GM19395 (cell line): ENCODE measurements at regions not wholly inside any gene's neighbourhood (a gene's known extent, or its start where the extent isn't known, plus 50 kb on each side); places are given as distances from the start of the nearest gene placed in this dataset.
"Not testable (repeated sequence)": the region's sequence is repeated elsewhere in the genome, so short reads cannot be mapped to it uniquely, and the experiment has no call there.

Source experiments
- ATAC-seq: cut with Tn5 transposase; IDR thresholded peaks from one replicate; pipeline ENCODE4 v1.9.1; 2021; ENCODE audit warnings: mild to moderate bottlenecking, moderate library complexity; ENCODE audit not compliant: unreplicated experiment

DNA sequence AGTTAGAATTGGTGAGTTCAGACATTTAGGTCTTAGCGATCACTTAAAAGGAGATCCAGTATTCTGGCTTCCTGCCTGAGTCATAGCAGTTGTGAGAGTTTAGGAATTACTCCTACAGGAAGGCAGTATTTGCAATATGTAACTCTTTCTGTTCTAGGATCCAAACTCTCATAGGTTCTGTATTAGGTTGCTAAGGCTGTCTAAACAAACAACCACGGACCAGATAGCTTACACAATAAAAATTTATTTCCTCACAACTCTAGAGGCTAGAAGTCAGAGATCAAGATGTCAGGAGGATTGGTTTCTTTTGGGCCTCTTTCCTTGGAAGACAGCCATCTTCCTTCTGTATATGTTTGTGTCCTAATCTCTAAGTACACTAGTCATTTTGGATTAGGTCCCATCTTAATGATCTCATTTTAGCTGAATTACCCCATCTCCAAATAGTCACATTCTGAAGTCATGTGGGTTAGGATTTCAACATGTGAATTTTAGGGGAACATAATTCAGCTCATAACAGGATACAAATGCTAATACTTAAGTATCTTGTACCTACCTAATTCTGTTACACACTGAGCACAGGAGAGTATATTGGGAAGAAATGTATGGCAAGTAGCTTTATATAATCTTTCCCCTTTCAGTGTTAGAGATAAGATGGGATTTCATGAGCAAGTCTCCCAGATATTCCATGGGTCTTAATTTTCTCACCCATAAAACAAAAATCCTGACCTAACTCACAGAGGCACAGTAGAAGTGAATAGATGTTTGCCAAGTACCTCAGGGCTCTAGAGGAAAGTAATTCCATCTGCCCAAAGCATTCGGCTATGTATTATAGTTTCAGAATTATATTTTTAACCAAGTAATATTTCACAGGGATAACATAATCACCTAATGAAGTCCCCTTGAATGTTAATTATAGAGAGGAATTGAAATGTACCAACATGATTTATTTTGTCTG, 144.4 kb downstream of the PTBP2 start:
- ATAC-seq: no peak

DNA sequence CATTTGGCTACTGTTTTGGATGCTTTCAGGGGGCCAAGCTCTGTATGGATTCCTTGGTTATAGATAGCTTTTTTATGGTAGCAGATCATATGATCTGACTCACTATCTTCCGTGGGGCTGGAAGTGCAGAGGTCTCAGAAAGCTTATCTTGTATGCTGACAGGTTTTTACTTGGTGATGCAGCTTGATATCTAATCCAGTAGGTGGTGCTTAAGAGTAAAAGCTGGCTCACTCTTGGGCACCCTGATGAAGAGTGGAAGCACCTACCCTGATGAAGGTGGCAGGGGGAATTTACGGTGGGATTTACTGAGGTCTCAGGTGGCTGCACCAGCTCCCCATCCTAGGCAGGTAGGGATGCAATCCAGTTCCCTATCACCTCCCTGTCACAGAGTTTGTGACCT, 151.2 kb downstream of the PTBP2 start:
- ATAC-seq: no peak

DNA sequence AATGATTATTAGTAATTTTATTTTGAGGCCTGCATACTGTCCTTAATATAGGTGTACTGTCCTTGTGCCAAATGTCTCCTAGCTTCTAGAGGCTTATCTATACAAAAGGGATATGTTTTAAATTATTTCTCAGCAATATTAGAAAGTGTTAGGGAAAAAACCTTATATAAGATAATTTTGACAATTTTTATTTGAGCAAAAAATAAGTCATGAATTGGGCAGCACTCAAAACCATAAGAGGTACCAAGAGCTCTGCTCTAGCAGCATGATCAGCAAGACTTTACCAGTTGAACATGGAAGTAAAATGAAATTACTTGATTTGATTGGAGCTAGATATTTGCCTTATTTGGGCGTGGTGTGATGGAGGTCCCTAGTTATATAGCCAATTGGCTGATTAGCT, 157.1 kb downstream of the PTBP2 start:
- no peak for ATAC-seq

DNA sequence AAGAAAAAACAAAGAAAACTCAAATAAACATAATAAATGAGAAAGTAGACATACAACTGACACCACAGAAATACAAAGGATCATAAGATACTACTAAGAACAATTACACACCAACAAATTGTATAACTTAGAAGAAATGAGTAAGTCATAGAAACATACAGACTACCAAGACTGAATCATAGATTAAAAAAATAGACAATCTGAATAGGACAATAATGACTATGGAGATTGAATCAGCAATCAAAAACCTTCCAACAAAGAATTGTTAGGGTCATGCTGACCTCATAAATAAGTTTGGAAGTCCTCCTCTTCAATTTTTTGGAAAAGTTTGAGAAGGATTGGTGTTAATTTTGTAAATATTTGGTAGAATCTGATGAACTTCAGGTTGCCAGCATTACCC, 159.0 kb downstream of the PTBP2 start:
- no peak for ATAC-seq

GRCh38 chr1:96882096-96882495, 160.5 kb downstream of the PTBP2 start:
- ATAC-seq: no peak

GRCh38 chr1:96886474-96886873, 164.9 kb downstream of the PTBP2 start:
- no peak for ATAC-seq

DNA sequence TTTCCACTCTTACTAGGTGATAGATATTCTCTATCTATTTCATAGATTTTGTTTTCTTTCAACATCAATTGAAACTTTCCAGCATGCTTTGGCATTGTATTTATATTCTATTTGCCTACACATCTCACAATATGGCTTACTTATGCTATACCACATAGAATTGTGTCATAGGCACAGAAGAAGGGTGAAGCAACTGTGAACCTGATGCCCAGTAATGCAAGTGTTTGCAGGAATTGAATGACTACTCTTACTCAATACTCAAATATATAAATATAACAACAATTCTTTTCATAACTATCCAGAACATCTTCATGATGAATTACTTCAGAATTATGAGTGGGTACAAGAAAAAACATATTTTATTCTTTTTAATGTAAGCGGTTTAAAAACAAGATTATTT, 165.9 kb downstream of the PTBP2 start:
- no peak for ATAC-seq

DNA sequence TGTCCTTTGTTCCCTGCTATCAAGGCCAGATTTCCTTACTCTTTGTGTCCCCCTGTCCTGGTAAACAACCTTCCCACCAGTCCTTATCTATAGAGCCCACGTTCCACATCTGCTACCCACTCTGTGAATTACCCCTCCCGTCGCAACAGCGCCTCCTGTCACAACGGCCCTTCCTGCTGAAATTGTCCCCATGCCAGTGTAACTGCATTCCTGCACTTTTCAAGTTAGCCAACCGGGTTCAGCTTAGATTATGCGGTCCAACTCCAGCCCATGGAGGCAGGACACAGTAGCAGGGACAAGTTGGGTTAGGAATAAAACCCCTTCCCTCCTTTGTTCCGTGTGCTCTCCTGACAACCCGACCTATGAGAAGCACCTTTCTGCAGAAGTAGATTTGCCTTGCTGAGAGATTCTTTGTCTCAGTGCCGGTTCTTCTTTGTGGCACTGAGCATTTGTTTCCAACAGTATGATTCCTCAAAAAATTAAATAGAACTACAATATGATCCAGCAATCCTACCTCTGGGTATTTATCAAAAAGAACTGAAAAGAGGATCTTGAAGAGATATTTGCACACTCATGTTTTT, 180.3 kb downstream of the PTBP2 start:
- no peak for ATAC-seq

DNA sequence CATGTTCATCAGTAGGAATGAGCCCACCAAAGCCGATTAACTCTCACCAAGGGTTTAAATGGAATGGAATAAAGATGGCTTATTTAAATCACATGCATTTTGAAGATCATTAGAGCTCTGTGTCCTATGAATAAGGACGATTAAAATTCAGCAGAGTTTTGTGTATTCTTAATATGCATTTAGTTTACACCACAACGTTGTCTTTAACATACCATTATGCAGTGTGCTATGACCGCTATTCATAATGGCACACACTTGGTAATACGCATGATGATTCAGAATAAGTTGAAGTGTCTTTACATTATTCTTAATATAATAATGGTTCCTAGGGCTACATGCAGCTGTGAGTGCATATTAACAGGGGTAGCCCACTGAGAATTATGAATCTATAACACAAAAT, 190.7 kb downstream of the PTBP2 start:
- ATAC-seq: no peak

DNA sequence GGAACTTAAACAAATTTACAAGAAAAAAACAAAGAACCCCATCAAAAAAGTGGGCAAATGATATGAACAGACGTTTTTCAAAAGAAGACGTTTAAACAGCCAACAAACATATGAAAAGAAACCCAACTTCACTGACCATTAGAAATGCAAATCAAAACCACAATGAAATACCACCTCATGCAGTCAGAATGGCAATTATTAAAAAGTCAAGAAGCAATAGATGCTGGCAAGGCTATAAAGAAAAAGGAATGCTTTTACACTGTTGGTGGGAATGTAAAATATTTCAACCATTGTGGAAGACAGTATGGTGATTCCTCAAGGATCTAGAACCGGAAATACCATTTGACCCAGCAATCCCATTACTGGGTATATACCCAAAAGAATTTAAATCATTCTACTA, 194.1 kb downstream of the PTBP2 start:
- ATAC-seq: not testable (repeated sequence)

DNA sequence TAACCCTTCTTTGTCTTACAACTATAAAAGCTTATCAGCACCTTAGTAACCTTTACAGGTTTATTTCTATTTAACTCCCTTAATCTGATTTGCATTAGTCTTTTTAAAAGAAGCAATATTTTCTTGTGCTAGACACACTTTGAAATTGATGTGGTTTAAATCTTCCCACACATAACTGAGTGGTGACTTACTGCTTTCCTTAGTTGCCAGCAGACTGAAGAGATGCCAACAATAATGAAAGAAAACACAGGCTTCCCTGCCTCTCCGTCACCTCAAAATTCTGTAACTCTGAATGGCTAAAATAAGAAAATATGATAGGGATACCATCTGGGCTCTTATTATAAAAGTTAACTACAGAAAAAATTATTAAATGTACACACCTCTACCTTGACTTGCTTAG, 196.8 kb downstream of the PTBP2 start:
- ATAC-seq: no peak

GRCh38 chr1:96922181-96922580, 200.6 kb downstream of the PTBP2 start:
- ATAC-seq: no peak

DNA sequence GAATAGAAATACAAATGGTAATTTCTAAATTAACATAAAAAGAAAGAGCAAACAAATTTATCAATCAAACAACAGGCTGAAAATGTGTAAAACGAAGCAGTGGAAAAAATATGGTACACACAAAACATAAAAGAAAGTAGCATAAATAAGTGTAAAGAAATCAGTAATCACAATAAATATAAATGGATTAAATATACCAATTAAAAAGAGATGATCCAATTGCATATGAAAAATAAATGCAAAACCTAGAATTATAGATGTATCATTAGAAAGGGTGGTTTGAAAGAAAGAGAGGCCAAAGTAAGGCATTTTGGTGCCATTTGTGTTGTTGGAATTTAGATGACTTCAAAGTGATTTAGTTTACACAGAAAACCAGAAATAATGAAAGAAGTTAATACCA, 202.2 kb downstream of the PTBP2 start:
- ATAC-seq: no peak

DNA sequence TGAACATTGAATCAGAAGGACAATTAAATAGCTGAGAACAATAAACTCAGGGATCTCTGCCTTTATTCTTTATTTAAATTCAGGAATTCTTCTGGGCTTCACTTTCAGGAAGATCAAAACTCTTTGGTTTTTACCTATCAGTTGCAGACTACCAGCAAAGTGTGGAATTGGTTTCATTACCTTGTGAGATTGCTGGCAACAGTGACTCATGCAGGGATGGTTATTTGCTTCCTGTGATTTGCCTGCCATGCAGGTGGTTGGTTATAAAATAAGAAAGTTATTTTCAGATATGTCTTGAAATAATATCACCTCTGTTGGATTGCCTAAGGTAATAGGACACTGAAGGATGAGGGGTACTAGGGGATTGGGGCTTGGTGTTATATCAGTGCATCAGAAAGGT, 204.6 kb downstream of the PTBP2 start:
- no peak for ATAC-seq

- no peak for ATAC-seq
Measured at GRCh38 chr1:96927125-96927524, 205.5 kb downstream of the PTBP2 start.

GRCh38 chr1:96931136-96931535, 209.6 kb downstream of the PTBP2 start:
- no peak for ATAC-seq

DNA sequence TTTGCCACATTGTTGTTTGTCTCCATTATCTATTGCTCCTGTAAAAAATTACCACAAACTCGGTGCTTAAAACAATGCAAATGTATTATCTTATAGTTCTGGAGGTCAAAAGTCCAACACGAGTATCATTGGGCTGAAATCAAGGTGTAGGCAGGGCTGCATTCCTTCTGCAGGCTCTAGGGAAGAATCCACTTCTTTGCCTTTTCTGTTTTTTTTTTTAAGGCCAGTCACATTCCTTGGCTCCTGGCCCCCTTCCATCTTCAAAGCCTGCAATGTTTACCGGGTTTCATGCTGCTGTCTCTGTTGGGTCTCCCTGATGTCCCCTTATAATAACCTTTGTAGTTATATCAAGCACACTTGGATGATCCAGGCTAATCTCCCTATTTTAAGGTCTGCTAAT, 212.7 kb downstream of the PTBP2 start:
- ATAC-seq: no peak

- no peak for ATAC-seq
Measured at GRCh38 chr1:96944432-96945092, 223.0 kb downstream of the PTBP2 start.

GRCh38 chr1:96945509-96946084, 224.0 kb downstream of the PTBP2 start:
- no peak for ATAC-seq

- no peak for ATAC-seq
Measured at GRCh38 chr1:96955307-96956012, 233.9 kb downstream of the PTBP2 start.

- ATAC-seq: no peak
Measured at GRCh38 chr1:96962216-96962615, 240.6 kb downstream of the PTBP2 start.
